Femur (tissue), 1 donor: ENCODE measurements at regions not wholly inside any gene's neighbourhood (a gene's known extent, or its start where the extent isn't known, plus 50 kb on each side); places are given as distances from the start of the nearest gene placed in this dataset.
"Not testable (repeated sequence)": the region's sequence is repeated elsewhere in the genome, so short reads cannot be mapped to it uniquely, and the experiment has no call there.

Experiments used
- DNase-seq: peaks from one replicate; pipeline ENCODE4 v3.0.0-alpha.2; 2017

DNA sequence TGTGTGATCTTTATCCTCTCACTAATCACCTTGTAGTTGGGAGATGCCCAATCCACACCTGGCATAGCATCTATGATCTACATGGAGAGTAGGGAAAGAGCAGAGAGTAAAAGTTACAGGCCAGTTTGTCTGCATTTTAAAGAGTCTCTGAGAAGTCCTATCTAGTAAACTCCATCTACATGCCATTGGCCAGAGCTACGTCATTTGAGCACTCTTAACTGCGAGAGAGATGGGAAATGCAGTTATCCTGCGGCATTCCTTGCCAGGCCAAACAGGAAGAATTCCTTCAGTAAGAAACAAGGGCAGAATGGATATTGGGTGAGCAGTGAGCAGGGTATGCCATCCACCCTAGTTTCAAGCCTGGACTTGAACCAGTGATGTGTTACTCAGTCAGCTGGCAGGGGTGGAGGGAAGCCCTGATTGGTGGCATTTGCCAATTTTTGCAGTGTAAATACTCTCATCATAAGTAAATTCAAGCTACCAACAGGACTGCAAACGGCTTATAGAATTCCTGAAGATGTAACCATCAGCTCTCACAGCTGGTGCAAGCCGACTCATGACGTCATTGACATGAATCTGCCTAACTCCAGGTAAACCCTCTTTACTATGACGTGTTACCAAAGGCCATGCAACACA lies 156.8 kb upstream of the MSX2 start:
- DNase-seq: no peak

DNA sequence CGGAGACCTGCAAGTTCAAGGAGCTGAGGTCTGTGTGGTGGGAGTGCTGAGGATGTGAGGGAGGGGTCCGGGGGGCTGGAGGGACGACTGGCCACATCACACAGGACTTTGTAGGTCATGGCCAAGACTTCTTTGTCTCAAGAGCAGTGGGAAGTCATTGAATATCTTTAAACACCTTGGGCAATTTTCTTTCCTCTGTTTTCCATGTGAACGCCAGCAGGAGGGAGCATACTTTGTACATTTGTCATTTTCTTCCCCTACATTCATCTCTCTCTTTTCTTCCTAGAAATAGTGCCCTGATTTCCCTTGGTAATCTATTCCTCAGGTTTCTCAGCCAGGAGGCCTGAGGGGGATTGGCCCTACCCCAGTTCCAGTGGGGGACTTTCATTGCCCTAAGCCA lies 153.7 kb upstream of the MSX2 start:
- DNase-seq: no peak

- DNase-seq: peak; percentile 87
These were observed 152.6 kb upstream of the MSX2 start for GRCh38 chr5:174571662-174572397.

DNA sequence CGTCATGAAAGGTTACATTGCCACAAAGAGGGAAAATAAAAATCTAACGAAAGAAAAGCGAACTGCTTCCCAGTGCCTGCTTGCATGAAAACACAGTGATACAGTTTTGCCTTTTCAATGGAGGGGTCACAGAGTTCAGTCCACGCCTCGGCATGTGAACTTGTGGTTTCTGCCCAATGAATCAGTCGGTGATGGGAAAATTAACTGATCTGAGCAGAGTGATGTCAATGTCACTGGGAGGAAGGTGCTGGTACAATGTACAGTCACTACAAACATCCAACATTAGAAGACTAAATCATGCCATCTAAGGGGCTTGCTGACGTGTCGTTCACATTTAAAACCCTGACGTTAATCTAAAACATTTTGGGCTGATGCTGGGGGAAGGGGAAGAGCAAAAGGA lies 151.8 kb upstream of the MSX2 start:
- DNase-seq: no peak

DNA sequence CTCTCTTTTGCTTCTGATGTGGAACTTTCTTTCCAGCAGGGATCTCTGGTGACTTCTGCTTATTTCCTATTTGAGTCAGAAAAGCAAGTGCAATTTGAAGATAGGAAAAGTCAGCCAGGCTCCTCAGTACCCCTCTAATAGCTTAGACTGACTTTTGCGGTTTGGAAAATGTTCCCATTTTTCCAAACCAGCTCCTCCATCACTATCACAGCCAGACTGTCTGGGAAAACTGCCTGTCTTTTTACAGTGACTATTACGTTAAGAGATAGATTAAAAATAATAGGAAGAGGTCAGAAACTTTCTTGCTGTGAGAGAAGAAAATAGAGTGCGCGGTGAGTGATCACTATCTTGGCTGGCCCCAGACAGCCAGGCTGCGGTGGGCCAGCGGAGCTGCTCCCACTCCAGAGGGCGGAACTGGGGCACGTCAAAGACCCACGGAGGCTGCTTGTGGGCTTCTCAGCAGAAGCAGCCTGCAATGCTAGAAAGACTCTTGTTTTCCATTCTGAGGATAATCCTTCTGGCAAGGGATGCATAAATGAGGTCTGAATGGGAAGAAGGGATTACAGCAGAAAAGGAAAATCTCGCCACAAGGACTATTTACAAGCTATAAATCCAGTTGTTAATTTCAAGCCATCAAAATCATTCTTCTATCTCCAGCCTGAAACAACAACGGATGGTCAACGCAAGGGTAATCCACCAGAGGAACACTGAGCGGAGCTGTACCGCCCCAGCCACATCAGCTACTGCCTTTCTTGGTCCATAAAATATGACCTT lies 151.0 kb upstream of the MSX2 start:
- DNase-seq: peak; percentile 65

GRCh38 chr5:174575043-174575442 lies 149.3 kb upstream of the MSX2 start:
- no peak for DNase-seq

DNA sequence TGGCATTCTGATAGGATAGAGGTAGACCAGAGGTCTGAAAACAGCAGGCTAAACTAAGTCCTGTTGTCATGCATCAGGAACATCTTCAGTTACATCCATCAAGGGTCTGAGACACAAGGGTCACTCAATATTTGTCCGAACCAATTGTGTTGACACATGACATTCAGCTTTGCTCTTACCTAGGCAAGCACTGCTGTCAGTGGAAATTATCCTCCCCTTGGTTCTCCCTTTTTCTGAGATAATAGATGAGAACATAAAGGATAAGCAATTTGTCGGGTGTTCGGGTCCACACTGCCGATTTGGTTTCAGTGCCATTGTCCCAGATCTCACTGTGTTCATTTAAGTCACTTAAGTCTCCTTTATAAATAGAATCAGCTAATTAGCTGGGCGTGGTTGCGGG lies 148.3 kb upstream of the MSX2 start:
- DNase-seq: no peak

DNA sequence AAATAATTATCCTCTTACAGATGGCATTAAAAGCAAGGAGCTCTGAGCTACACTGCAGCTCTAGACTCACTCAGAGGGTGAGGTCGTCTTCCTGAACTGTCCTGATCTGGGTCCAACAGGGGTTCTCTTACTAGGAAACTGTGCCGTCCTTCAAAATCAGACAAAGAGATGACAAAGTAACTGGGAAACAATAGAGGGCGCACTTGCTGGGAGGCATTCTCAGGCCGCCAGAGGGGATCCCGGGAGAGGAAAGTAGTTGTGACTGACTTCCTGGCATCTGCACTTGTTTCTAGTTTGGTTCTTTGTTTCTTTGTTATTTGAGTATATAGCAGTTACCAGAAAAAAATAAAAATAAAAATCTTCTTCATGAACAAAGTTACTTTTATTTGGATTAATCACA lies 142.9 kb upstream of the MSX2 start:
- no peak for DNase-seq

DNA sequence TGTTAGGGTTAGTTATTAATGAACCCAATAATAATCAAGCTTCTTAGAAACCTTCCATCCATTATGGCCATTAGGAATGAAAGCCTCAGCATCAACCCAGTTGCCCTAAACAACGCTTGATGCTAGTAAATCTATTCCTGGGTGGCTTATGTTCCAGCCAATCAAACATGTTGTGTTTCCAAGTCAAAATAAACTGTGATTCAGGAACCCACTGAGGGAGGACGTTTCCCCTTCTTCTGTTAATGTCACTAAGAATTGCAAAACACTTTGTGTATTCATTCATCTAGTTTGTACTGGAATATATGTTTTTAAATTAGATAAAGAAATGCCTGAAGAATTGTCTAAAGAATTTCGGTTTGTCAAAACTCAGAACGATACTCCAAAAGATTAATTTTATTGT lies 142.5 kb upstream of the MSX2 start:
- DNase-seq: no peak

DNA sequence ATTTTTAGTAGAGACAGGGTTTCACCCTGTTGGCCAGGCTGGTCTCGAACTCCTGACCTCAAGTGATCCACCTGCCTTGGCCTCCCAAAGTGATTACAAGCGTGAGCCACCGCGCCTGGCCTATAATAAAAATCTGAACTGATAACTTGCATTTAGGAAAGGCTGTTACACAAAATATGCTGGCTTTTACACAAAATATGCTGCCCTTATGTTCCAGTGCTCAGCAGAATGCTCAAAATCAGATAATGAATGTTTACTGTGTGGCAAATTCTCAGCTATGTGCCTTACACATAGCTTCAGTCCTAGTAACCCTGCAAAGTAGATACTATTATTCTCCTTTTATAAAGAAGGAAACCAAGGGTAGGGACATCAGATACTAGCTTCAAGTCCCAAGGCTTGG lies 141.3 kb upstream of the MSX2 start:
- DNase-seq: no peak

DNA sequence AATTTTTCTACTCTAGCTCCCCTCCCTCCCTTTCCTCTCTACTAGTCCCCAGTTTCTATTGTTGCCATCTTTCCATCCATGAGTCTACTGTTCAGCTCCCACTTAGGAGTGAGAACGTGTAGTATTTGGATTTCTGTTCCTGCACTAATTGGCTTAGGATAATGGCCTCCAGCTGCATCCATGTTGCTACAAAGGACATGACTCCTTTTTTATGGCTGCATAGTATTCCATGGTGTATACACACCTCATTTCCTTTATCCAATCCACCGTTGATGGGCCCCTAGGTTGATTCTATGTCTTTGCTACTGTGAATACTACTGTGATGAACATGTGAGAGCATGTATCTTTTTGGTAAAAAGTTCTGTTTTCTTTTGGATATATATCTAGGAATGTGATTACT lies 138.9 kb upstream of the MSX2 start:
- DNase-seq: no peak

DNA sequence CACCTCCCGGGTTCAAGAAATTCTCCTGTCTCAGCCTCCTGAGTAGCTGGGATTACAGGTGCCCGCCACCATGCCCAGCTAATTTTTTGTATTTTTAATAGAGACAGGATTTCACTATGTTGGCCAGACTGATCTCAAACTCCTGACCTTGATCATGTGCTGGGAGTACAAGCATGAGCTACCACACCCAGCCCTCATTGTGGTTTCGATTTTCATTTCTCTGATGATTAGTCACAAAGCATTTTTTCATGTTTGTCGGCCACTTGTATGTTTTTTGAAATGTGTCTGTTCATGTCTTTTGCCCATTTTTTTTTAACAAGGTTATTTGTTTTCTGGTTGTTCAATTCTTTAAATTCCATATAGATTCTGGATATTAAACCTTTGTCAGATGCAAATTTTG lies 138.2 kb upstream of the MSX2 start:
- DNase-seq: not testable (repeated sequence)

GRCh38 chr5:174589011-174589410 lies 135.4 kb upstream of the MSX2 start:
- DNase-seq: no peak

- no peak for DNase-seq
These were observed 134.8 kb upstream of the MSX2 start for GRCh38 chr5:174589599-174589998.

DNA sequence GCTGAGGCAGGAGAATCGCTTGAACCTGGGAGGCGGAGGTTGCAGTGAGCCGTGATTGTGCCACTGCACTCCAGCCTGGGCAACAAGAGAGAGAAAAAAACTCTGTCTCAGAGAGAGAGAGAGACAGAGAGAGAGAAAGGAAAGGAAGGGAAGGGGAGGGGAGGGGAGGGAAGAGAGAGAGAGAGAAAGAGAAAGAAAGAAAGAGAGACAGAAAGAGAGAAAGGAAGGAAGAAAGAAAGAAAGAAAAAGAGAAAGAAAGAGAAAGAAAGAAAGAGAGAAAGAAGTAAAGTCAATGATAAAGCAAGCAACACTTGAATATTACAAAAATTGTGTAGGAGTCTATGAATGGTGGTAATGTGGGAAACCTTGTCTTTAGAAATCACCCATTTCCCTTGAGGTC lies 133.6 kb upstream of the MSX2 start:
- no peak for DNase-seq

GRCh38 chr5:174596429-174596828 lies 128.0 kb upstream of the MSX2 start:
- no peak for DNase-seq

DNA sequence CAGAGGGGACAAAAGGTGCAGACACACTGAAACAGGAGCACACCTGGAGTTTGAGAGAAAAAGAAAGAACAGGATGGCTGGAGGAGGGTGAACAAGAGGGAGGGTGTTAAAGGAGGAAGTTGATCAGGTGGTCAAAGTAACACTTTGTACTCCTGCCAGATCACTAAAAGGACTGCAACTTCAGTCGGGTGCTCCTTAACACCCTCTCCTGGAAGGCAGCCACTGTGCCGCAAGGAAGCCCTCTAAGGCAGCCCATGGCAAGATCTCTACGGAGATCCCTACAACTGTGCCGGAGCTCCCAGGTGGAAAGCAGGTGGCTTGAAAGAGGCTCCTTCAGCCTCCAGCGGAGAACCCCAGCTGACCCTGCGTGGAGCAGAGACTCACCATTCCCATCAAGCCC lies 124.4 kb upstream of the MSX2 start:
- no peak for DNase-seq

GRCh38 chr5:174601946-174602345 lies 122.4 kb upstream of the MSX2 start:
- no peak for DNase-seq

DNA sequence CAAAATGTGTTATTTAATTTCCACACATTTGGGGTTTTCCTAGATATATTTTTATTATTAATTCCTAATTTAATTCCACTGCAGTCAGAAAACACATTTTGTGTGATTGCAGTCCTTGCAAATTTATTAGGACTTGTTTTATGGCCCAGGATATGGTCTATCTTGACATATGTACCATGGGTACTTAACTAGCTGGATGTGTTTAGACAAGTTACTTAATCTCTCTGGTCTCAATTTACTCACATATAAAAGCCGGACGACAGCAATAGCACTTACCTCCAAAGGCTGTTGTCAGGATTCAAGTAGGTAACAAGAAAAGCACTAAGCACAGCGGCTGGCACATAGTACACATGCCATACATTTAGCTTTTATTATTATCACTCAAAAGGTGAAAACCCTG lies 118.2 kb upstream of the MSX2 start:
- DNase-seq: no peak

DNA sequence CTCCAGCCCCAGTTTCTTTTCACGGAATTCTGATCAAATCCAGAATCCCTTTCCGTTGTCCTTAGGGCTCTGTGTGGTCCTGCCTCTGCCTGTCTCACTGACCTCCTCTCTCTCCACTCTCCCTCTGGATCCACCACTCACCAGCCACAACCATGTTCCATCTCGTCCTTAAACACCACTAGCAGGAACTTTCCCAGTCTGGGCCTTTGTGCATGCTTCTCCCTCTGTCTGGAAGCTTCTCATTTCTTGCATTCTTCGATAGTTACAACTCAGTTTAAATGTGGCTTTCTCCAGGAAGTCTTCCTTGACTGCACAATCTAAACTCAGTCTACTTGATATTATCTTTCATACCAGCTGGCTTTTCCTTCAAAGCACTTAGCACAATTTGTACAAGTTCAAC lies 117.7 kb upstream of the MSX2 start:
- no peak for DNase-seq

DNA sequence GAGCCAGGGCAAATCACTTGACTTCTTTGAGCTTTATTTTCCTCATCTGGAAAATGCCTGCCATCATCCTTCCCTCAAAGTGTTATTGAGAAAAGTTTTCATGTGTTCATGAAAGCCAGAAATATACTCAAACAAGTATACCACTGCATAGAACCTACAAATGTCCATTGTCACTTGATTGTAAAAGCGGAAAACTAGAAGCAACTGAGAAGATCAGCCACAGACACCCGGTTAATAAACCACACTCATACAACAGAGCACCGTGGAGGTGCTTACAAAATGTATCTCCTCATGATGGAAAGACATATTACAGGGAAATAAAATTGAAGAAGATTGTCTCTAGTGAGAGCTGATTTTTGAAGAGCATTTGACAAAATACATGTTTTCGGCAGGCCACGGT lies 117.2 kb upstream of the MSX2 start:
- DNase-seq: no peak

DNA sequence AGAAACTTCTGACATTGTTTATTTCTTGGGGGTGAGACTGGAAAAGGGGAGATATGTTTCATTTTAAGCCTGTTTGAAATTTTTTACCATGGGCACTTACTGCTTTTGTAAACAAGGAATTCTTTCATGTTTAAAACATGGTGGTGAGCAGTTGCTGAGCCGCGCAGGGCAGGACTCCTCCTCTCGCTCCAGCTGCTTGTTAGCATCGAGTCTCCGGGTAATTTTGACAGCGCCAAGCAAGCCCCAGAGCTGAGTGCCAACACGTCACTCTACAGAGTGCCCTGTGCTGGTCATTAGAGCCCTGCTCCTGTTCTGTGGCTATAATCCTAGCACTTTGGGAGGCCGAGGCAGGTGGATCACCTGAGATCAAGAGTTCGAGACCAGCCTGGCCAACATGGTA lies 116.5 kb upstream of the MSX2 start:
- DNase-seq: no peak

- DNase-seq: peak; percentile 28
These were observed 115.7 kb upstream of the MSX2 start for GRCh38 chr5:174608631-174609097.

GRCh38 chr5:174609116-174609515 lies 115.3 kb upstream of the MSX2 start:
- no peak for DNase-seq
